GM12873 (cell line): ENCODE measurements at regions not wholly inside any gene's neighbourhood (a gene's known extent, or its start where the extent isn't known, plus 50 kb on each side); places are given as distances from the start of the nearest gene placed in this dataset.
A peak's percentile ranks its signal among the peaks of the same experiment; 100 is the strongest.

ENCODE experiments used
- CTCF ChIP-seq: IDR thresholded peaks from 2 replicates; pipeline ENCODE4 v1.5.1; 2012; ENCODE audit warnings: low read depth, mild to moderate bottlenecking, moderate library complexity, low read length, control low read depth; ENCODE audit not compliant: insufficient read depth; ENCODE audit errors: missing control alignments

GRCh38 chr2:180927030-180927686 lies 53.2 kb upstream of the UBE2E3 start:
- TF ChIP-seq CTCF, result no peak

GRCh38 chr2:180925700-180926099 lies 54.7 kb upstream of the UBE2E3 start:
- no peak for TF ChIP-seq CTCF

- TF ChIP-seq CTCF, result no peak
These were observed 56.3 kb upstream of the UBE2E3 start for GRCh38 chr2:180924063-180924462.

GRCh38 chr2:180910831-180911665 lies 69.4 kb upstream of the UBE2E3 start:
- TF ChIP-seq CTCF, result peak; percentile 24

GRCh38 chr2:180907731-180908130 lies 72.7 kb upstream of the UBE2E3 start:
- TF ChIP-seq CTCF, result no peak

- no peak for TF ChIP-seq CTCF
These were observed 74.9 kb upstream of the UBE2E3 start for GRCh38 chr2:180905461-180905860.

- no peak for TF ChIP-seq CTCF
These were observed 75.4 kb upstream of the UBE2E3 start for GRCh38 chr2:180905002-180905401.
